Panc1 (cell line): ENCODE measurements at regions not wholly inside any gene's neighbourhood (a gene's known extent, or its start where the extent isn't known, plus 50 kb on each side); places are given as distances from the start of the nearest gene placed in this dataset.

Experiments used
- ATAC-seq: fragments of 200-7000 bp; cut with Tn5 transposase; 2 replicates; pipeline ENCODE4 v1.9.1; 2020; ENCODE audit warnings: mild to moderate bottlenecking, moderate library complexity
- BruUV-seq: library from RNA; stranded (reverse); fragments of 400-500 nt; replicated peaks from 2 replicates; lab custom pipeline; 2021; lab: Mats Ljungman, UMichigan
- CTCF ChIA-PET: fragments of 300-600 bp; sonication (Branson Sonifier 250); formaldehyde crosslinking; loops from one replicate; lab custom pipeline; 2022; ENCODE audit warnings: antibody characterized with exemption; lab: Charles Lee
- POLR2A ChIA-PET: fragments of 300-600 bp; sonication (Branson Sonifier 250); formaldehyde crosslinking; loops from one replicate; lab custom pipeline; 2022; ENCODE audit warnings: antibody characterized with exemption; lab: Charles Lee
- DNase-seq: peaks from one replicate; pipeline ENCODE4 v3.0.0-alpha.2; 2010; ENCODE audit warnings: low read depth, low spot score
- H3K27ac ChIP-seq: 2 replicates; pipeline ENCODE4 v1.5.1; 2011; ENCODE audit warnings: mild to moderate bottlenecking, low read length, inconsistent platforms
- H3K27me3 ChIP-seq: fragments of 200-500 bp; sonication (Bioruptor generic); 2 replicates; pipeline ENCODE4 v1.6.0; 2014; ENCODE audit warnings: low read length, inconsistent platforms; ENCODE audit not compliant: control insufficient read depth, insufficient read depth
- H3K36me3 ChIP-seq: fragments of 200-500 bp; sonication (Bioruptor generic); 2 replicates; pipeline ENCODE4 v1.5.1; 2014; ENCODE audit warnings: inconsistent platforms, mild to moderate bottlenecking, low read length, moderate library complexity; ENCODE audit not compliant: control insufficient read depth, insufficient read depth
- H3K4me1 ChIP-seq: 2 replicates; pipeline ENCODE4 v1.5.1; 2011; ENCODE audit warnings: inconsistent platforms, mild to moderate bottlenecking, low read length, moderate library complexity; ENCODE audit not compliant: control insufficient read depth, insufficient read depth
- H3K4me3 ChIP-seq, 2 experiments: 2 replicates each; pipeline ENCODE4 v1.5.1; 2011 to 2012; ENCODE audit warnings: low read depth in 2 of 2, low read length in 2 of 2, mild to moderate bottlenecking in 2 of 2, inconsistent platforms in 1 of 2, moderate library complexity in 1 of 2
- H3K9me3 ChIP-seq: fragments of 200-500 bp; sonication (Bioruptor generic); 2 replicates; pipeline ENCODE4 v1.5.1; 2014; ENCODE audit warnings: low read depth, mild to moderate bottlenecking, inconsistent platforms, low read length, moderate library complexity; ENCODE audit not compliant: control insufficient read depth, insufficient read depth
- CTCF ChIP-seq: fragments of 450-650 bp; IDR thresholded peaks from 2 replicates; pipeline ENCODE4 v1.5.1; 2017; ENCODE audit warnings: mild to moderate bottlenecking
- POLR2AphosphoS5 ChIP-seq: IDR thresholded peaks from 2 replicates; pipeline ENCODE4 v1.6.1; 2012; ENCODE audit warnings: mild to moderate bottlenecking, low read depth, low read length, moderate library complexity
- SIN3A ChIP-seq: IDR thresholded peaks from 2 replicates; pipeline ENCODE4 v1.6.1; 2012; ENCODE audit warnings: low read depth, mild to moderate bottlenecking, low read length, moderate library complexity, borderline replicate concordance; ENCODE audit not compliant: insufficient read depth
- TCF7L2 ChIP-seq: IDR thresholded peaks from 2 replicates; pipeline ENCODE4 v1.6.1; 2011; ENCODE audit warnings: mild to moderate bottlenecking, low read depth, low read length, inconsistent platforms
- in situ Hi-C: cut with HindIII; loops from 2 replicates; pipeline ENCODE4 v1.10.0; 2016; ENCODE audit warnings: low sequenced_read_pairs, low pct_unique_long_range_greater_than_20kb
- intact Hi-C: fragments of 100-400 bp; cut with micrococcal nuclease; formaldehyde crosslinking; loops from one replicate; pipeline ENCODE4 v1.10.0; 2022; ENCODE audit not compliant: unreplicated experiment
- TF ChIP-seq, protein P1 (sequence below), 2 experiments: IDR thresholded peaks; 2 replicates each; pipeline ENCODE4 v1.6.1; 2011 to 2012; ENCODE audit warnings: low read depth in 2 of 2, control low read depth in 1 of 2, low read length in 1 of 2, mild to moderate bottlenecking in 1 of 2, moderate library complexity in 1 of 2; ENCODE audit not compliant: insufficient read depth in 1 of 2

DNA sequence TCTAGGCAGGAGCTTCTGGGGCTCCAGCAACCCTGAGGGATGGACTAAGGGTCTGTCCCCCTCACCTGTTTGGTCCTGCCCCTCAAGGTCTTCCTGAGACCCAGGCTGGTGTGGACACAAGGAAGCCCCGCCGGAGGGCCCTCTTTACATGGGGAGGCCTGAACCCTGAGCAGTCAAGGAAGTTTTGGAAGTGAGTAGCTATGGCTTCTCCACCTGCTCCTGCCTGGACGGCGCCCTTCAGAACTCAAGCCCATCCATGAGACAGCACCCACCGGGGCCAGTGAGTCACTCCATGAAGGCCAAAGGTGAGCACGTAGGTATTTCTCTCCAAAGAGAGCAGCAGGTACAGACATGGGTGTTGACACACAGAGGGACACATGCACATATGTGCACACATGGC lies 98.2 kb upstream of the CTDP1 start:
- POLR2A ChIA-PET: no interaction called here

GRCh38 chr18:79581911-79582310 lies 97.7 kb upstream of the CTDP1 start:
- ChIA-PET POLR2A (no interaction called here), CTCF (no interaction called here)
- H3K4me3 ChIP-seq: no peak overlapping the region

More for the DNA sequence above, 98.2 kb upstream of the CTDP1 start:
- in situ Hi-C loops (no loop called here), intact Hi-C loops (no loop called here)
- no peaks in the 10 kb centered on the region for H3K27me3 ChIP-seq
- H3K4me3 ChIP-seq: no peak overlapping the region
- no peak for TF ChIP-seq TCF7L2
- TF ChIP-seq POLR2AphosphoS5: no peak
- TF ChIP-seq, protein P1, sequence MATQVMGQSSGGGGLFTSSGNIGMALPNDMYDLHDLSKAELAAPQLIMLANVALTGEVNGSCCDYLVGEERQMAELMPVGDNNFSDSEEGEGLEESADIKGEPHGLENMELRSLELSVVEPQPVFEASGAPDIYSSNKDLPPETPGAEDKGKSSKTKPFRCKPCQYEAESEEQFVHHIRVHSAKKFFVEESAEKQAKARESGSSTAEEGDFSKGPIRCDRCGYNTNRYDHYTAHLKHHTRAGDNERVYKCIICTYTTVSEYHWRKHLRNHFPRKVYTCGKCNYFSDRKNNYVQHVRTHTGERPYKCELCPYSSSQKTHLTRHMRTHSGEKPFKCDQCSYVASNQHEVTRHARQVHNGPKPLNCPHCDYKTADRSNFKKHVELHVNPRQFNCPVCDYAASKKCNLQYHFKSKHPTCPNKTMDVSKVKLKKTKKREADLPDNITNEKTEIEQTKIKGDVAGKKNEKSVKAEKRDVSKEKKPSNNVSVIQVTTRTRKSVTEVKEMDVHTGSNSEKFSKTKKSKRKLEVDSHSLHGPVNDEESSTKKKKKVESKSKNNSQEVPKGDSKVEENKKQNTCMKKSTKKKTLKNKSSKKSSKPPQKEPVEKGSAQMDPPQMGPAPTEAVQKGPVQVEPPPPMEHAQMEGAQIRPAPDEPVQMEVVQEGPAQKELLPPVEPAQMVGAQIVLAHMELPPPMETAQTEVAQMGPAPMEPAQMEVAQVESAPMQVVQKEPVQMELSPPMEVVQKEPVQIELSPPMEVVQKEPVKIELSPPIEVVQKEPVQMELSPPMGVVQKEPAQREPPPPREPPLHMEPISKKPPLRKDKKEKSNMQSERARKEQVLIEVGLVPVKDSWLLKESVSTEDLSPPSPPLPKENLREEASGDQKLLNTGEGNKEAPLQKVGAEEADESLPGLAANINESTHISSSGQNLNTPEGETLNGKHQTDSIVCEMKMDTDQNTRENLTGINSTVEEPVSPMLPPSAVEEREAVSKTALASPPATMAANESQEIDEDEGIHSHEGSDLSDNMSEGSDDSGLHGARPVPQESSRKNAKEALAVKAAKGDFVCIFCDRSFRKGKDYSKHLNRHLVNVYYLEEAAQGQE (IDR thresholded peaks at IDR 0.05; ENCODE audit: insufficient read depth in 1 of 2, low read depth in 2 of 2, low read length in 1 of 2): no peak
- TF ChIP-seq CTCF: no peak
- no peak for TF ChIP-seq SIN3A
- DNase-seq (no peak), ATAC-seq (no peak)
- H3K36me3 ChIP-seq: no peaks in the 10 kb centered on the region
- no peak overlapping the region for H3K27ac ChIP-seq
- no peaks in the 10 kb centered on the region for H3K9me3 ChIP-seq
- CTCF ChIA-PET: no interaction called here
- H3K4me1 ChIP-seq: 0 out of 2 replicates have a peak, but pooled peaks cover 3% of the 10 kb centered on the region
- BruUV-seq: no TSS peak

More at GRCh38 chr18:79581911-79582310, 97.7 kb upstream of the CTDP1 start:
- intact Hi-C loops: no loop called here
- H3K36me3 ChIP-seq: no peaks in the 10 kb centered on the region
- TF ChIP-seq, protein P1 (IDR thresholded peaks at IDR 0.05; ENCODE audit: insufficient read depth in 1 of 2, low read depth in 2 of 2, low read length in 1 of 2): no peak
- ATAC-seq (no peak), DNase-seq (no peak)
- H3K27ac ChIP-seq: no peak overlapping the region
- 0 out of 2 replicates have a peak, but pooled peaks cover 3% of the 10 kb centered on the region for H3K4me1 ChIP-seq
- in situ Hi-C loops: no loop called here
- no peaks in the 10 kb centered on the region for H3K27me3 ChIP-seq
- no TSS peak for BruUV-seq
- H3K9me3 ChIP-seq: no peaks in the 10 kb centered on the region
